RWPE1 (cell line): ENCODE measurements at regions not wholly inside any gene's neighbourhood (a gene's known extent, or its start where the extent isn't known, plus 50 kb on each side); places are given as distances from the start of the nearest gene placed in this dataset.

Experiments used
- CTCF ChIA-PET: fragments of 350-600 bp; sonication (Branson Sonifier 250); formaldehyde crosslinking; extraction: SDS; loops from one replicate; lab custom pipeline; 2021; lab: Yijun Ruan, JAX
- POLR2A ChIA-PET: fragments of 400-600 bp; formaldehyde crosslinking; extraction: SDS; loops from one replicate; lab custom pipeline; 2020; ENCODE audit warnings: antibody characterized with exemption; ENCODE audit not compliant: low non-redundant PET; lab: Yijun Ruan, JAX
- DNase-seq: peaks from one replicate; pipeline ENCODE4 v3.0.0; 2012; ENCODE audit warnings: low spot score
- H3K27ac ChIP-seq: fragments of 450-650 bp; 2 replicates; pipeline ENCODE4 v1.5.1; 2017
- TF ChIP-seq, protein P1 (sequence below): fragments of 450-650 bp; conservative IDR thresholded peaks from 2 replicates; pipeline ENCODE4 v1.5.1; 2017; ENCODE audit warnings: low read depth, mild to moderate bottlenecking

GRCh38 chr1:101088431-101088830 lies 62.8 kb upstream of the DPH5 start:
- ChIA-PET CTCF (no interaction called here), POLR2A (no interaction called here)
- DNase-seq = no peak
- TF ChIP-seq, protein P1, sequence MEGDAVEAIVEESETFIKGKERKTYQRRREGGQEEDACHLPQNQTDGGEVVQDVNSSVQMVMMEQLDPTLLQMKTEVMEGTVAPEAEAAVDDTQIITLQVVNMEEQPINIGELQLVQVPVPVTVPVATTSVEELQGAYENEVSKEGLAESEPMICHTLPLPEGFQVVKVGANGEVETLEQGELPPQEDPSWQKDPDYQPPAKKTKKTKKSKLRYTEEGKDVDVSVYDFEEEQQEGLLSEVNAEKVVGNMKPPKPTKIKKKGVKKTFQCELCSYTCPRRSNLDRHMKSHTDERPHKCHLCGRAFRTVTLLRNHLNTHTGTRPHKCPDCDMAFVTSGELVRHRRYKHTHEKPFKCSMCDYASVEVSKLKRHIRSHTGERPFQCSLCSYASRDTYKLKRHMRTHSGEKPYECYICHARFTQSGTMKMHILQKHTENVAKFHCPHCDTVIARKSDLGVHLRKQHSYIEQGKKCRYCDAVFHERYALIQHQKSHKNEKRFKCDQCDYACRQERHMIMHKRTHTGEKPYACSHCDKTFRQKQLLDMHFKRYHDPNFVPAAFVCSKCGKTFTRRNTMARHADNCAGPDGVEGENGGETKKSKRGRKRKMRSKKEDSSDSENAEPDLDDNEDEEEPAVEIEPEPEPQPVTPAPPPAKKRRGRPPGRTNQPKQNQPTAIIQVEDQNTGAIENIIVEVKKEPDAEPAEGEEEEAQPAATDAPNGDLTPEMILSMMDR = no peak
- no peak overlapping the region for H3K27ac ChIP-seq

GRCh38 chr1:101086783-101087182 lies 61.2 kb upstream of the DPH5 start:
- TF ChIP-seq, protein P1 = no peak
- ChIA-PET CTCF (no interaction called here), POLR2A (no interaction called here)
- no peak for DNase-seq
- H3K27ac ChIP-seq = no peak overlapping the region

- TF ChIP-seq, protein P1 = no peak
- DNase-seq = no peak
- H3K27ac ChIP-seq = no peak overlapping the region
- ChIA-PET POLR2A (no interaction called here), CTCF (interaction anchor here (0.7 kb wide), 1 partner anchor 44 kb away, joined by 4 read pairs; no protein-coding TSS in a partner anchor)
These were observed 56.2 kb upstream of the DPH5 start for GRCh38 chr1:101081496-101082488.

GRCh38 chr1:101080859-101081258 lies 55.3 kb upstream of the DPH5 start:
- no peak overlapping the region for H3K27ac ChIP-seq
- no peak for DNase-seq
- TF ChIP-seq, protein P1 = no peak
- CTCF ChIA-PET = no interaction called here
- POLR2A ChIA-PET = no interaction called here

DNA sequence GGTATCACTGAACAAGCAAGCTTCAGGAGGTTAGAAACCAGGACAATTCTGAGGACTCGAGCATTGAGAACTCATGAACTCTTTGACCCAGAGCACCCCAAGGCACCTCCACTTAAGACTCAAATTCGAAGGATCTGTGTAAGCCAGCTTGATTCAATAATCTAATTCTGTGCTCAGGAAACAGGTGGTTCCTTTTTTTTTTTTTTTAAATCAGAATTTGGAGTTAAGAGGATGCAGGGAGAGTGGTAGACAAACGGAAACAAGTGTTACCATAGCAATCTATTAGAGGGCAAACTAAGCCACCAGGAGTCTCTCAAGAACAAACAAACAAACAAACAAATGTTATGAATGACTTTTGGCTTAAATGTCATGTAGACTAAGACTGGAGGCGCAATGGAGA lies 53.8 kb upstream of the DPH5 start:
- TF ChIP-seq, protein P1 = no peak
- ChIA-PET POLR2A (no interaction called here), CTCF (interaction anchor here (0.6 kb wide), 2 partner anchors 180 to 632 kb away, joined by 3 to 6 read pairs; no protein-coding TSS in a partner anchor)
- DNase-seq = no peak
- H3K27ac ChIP-seq = no peak overlapping the region

DNA sequence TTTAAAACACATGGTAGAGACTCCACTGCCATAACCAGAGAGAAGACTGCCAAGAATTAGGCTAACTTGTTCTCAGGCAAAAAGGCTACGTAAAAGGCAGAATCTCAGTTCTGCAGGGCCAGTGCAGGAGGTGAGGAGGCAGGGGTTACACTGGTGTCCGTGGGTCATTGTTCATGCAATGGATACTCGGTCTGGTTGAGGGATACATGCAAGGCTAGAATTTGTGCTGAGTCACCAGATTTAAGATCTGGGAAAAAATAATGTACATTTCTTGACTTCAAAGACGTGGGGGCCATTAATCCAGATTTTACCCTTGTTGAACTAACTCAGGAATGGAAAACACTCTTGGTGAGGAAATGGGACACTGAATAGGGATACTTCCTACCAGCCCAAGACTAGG lies 52.3 kb upstream of the DPH5 start:
- TF ChIP-seq, protein P1 = no peak
- POLR2A ChIA-PET = no interaction called here
- H3K27ac ChIP-seq = no peak overlapping the region
- CTCF ChIA-PET = no interaction called here
- no peak for DNase-seq
